Astrocyte (in vitro differentiated cells and primary cell): ENCODE measurements at regions not wholly inside any gene's neighbourhood (a gene's known extent, or its start where the extent isn't known, plus 50 kb on each side); places are given as distances from the start of the nearest gene placed in this dataset.

ENCODE experiments used
- CTCF ChIP-seq: IDR thresholded peaks from 2 replicates; pipeline ENCODE4 v1.5.1; 2011; ENCODE audit warnings: low read depth, mild to moderate bottlenecking, inconsistent platforms, low read length, moderate library complexity; ENCODE audit not compliant: insufficient read depth
- EZH2 ChIP-seq: IDR thresholded peaks from 2 replicates; pipeline ENCODE4 v1.6.1; 2012; ENCODE audit warnings: mild to moderate bottlenecking, low read length, inconsistent platforms; ENCODE audit not compliant: insufficient read depth

- TF ChIP-seq CTCF: no peak
- no peak for TF ChIP-seq EZH2
Observed at GRCh38 chr14:85054178-85054577, 475.8 kb upstream of the FLRT2 start.
